ENCODE measurements at regions not wholly inside any gene's neighbourhood (a gene's known extent, or its start where the extent isn't known, plus 50 kb on each side); places are given as distances from the start of the nearest gene placed in this dataset.

DNA sequence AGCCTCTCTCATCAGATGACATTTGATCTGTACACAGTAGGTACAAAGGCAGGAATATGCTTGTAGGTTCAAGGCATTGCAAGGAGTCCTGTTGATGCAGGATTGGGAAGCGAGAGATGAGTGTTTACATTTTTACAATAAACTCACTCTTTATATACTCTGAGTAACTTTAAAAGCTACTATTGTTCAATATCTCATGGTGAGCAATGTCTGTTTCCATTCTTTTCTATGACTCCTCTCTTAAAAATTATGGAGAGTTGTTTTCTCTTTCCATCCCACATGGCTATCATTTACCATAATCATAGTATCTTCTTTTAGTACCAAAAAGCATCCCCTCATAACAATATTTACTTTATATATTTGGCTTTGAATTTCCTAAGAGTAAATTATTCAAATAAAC is 314.0 kb upstream of the CDIN1 start:
- no peak for DNase-seq (ENCODE audit: low read depth)

DNA sequence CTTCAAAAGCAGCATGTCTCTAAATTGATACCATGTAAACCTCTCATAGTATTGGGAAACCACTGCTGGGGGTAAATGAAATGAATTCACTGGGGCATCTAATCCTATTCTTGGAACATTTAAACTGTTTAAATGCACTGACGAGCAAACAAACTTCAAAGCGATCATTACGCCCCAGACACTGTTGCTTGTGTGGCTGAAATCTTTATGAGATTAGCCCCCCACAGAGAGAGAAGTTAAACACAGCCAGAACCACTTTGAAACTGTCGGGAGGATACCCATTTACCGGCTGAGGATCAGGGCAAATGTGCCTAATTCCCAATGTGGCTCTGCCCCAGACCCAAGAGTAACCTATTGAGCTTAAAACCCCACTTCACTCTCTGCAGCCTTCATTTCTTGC is 308.4 kb upstream of the CDIN1 start:
- no peak for DNase-seq (ENCODE audit: low read depth)

DNA sequence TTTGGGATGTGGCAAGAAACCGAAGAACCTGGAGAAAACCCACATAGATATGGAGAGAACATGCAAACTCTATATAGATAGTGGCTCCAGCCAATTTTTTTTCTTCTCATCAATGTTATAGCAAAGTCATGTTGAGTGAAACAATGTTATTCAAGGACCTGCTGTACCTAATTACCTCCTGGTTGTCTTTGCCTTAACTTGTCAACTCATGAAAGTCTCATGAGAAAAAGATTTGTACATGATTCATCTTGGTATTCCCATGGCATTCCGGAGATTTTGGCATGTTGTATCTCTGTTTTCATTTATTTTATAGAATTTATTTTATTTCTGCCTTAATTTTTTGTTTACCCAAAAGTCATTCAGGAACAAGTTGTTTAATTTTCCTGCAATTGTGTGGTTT is 303.8 kb upstream of the CDIN1 start:
- DNase-seq (ENCODE audit: low read depth) = no peak

DNA sequence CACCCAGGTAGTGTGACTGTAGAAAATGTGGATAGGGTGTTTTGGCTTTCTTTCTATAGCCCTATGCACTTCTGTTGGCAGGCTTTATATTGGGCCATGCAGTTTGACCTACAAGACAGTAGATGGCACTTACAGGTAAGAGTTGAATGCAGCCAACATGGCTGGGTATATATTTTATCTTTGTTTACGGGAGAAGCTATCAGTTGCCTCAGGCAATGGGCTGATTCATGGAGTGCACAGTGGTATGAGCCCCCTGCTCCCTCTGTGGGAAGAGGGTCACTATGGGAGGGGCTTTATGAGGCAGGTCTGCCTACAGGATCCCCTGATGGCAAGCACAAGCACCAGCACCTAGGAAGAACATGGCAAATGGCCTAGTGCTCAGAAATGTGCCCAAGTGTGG is 301.2 kb upstream of the CDIN1 start:
- DNase-seq (ENCODE audit: low read depth) = no peak

DNA sequence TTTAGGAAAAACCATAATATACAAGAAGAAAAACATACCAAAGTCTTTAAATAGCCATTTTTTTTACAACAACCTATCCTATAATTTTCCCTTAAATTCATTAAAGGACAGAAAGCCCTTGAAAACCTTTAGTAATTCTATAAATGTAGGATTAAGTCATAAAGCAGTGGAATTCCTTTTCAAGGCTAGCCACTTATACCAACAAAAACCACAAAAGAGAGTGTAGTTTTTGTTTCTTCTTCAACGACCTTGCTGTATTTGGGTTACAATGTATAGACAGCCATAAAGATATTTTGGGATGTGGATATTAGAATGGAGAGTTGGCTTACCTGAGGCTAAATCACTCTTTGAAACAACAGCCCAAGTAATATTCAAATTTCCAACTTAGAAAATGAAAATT is 296.6 kb upstream of the CDIN1 start:
- DNase-seq (ENCODE audit: low read depth) = no peak

DNA sequence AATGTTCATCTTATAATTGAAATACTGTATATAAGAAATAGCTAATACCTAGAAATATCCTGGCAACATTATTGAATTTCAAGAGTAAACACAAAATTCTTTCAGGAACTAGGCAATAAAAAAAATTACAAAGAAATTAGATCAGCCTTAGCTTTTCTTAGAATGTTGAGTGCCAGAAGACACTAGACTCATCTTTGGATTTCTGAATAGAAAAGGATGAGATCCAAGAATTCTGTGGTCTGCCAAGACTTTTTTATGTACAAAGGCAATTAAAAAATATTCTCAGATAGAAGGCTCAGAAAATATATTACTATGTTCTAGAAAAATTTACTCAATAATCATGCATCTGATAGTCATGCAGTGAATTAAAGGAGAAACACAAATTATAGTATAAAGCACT is 294.5 kb upstream of the CDIN1 start:
- no peak for DNase-seq (ENCODE audit: low read depth)

DNA sequence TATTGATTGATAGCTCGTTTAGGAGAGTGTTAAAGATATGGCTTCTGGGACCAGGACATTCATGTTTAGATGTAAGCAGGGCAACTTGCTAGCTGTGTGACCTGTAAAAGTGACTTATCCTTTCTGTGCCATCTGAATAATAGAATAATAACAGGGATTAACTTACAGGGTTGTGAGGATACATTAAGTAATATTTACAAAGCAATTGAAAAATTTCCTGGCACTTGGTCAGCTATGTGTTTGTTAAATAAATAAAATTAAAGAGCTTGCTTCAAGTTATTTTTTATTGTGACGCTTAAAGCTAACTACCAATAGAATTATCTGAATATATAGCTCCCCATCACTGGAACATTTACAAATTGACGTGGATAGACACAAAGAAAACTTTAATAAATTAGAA is 287.9 kb upstream of the CDIN1 start:
- no peak for DNase-seq (ENCODE audit: low read depth)

DNA sequence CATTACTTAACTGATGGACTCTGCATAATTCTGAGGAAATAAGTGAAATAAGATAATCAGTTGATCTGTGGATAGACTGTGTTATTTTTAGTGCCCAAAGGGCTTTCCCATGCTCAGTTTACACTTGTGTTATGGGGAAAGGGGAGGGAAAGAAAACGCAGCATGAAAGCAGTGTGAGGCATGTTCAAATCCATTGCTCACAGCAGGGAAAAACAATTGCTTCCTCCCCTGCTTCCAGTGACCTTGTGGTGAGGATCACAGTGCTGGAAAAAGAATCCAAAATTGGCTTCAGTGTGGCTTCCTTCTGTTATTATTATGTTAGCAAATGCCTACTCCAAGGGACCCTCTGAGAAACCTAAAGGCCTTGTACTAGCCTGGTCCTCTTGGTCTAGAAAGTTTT is 285.1 kb upstream of the CDIN1 start:
- DNase-seq (ENCODE audit: low read depth) = no peak

DNA sequence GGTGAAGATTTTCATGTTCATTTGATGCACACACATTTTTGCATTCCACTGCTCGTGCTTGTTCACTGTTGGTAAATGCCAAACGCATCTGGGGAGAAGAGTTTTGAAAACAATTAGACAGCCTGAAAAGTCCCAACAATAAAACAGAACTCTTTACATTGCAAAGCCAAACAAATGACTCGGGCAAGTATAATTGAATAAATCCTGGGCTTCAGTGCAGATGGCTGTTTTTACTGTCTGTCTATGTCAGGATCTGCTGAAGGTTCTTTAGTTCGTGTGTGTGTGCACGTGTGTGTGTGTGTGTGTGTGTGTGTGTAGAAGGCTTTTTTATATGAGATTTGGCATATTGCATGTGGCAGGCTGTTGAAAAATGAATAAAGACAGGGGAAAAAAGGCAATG is 277.5 kb upstream of the CDIN1 start:
- DNase-seq (ENCODE audit: low read depth) = no peak

DNA sequence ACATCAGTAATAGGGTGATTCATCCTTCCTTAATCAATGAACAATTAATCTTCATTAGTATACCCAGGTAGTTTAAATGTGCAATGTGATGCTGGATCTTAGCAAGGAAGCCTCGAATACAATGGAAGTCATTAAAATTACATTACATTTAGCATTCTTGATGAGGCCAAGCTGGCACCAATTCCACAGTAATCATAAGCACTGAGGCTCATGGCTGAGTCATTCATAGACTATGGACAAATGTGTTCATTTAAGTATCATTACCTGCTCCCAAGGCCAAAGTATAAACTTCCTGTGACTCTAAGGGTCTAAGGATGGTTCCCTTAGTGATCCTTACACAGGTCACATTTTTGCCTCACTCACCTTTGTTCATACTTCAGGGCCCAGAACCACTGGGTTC is 266.4 kb upstream of the CDIN1 start:
- DNase-seq (ENCODE audit: low read depth) = no peak

DNA sequence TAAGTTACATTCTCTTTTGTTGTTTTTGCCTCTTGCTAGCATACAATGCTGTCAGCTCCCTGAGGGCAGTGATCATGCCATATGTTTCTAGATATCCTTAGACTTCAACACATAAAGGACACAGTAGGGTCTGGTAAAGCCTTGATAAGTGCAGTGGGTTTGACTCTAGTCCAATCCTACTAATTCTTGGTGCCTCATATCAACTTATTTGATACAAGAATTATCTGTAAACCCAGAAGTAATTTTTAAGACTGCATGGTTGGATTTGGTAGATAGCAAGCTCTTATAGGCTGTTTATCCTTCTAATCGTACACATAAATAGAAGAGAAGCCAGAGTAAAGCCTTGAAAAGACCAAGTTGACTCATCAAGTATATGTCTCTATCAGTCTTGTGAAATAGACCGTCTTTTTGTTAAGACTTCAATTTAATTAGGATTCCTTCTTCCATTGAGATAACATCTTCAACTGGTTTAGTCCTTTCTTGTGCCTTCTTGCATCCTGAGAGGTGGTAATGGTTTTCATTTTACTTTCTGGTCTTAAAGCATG is 265.6 kb upstream of the CDIN1 start:
- DNase-seq (ENCODE audit: low read depth) = no peak

DNA sequence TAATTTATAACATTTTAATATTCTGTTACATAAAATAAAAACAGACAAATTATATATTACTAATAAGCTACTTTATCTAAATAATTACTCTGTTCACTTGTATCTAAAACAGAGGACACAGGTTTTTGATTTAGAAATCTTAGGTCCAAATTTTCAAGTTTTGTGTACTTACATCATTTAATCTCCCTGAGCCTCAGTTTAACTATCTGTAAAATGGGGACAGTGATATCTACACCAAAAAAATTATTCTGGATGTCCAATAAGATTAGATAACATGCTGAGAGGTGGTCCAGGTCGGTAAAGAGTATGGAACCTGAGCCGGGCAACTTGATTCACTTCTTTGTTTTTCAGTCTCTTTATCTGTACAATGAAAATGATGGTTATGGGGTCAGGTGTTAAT is 263.8 kb upstream of the CDIN1 start:
- DNase-seq (ENCODE audit: low read depth) = no peak

DNA sequence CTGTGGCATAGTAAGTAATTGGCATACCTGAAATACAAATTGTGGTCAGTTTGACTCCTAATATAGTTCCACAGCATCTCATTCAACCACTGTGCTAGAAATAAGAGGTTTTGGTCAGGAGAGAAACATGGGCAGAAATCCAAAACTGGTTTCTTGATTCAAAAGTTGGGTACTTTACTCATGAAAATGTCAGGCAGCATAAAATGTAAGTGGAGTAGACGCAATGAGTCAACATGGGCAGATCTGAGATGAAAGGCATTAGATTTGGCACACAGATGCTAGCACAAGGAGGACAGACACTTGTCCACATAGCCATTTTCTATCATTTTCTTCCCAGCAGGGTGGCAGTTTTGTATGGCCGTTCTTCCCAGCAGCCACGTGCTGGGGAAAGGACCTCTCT is 255.8 kb upstream of the CDIN1 start:
- no peak for DNase-seq (ENCODE audit: low read depth)

DNA sequence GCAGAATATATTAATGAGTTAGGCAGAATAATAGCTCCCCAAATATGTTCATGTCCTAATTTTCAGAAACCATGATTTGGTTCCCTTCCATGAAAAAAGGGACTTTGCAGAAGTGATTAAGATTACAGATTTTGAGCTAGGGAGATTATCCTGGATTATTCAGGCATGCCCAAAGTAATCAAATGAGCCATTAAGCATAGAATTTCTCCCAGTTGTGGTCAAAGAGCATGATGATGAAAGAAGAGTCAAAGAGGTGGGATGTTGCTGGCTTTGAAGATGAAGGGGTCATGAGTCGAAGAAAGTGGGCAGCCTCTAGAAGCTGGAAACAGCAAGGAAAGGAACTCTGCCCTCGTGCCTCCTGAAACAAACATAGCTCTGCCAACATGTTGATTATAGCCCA is 254.2 kb upstream of the CDIN1 start:
- no peak for DNase-seq (ENCODE audit: low read depth)

DNA sequence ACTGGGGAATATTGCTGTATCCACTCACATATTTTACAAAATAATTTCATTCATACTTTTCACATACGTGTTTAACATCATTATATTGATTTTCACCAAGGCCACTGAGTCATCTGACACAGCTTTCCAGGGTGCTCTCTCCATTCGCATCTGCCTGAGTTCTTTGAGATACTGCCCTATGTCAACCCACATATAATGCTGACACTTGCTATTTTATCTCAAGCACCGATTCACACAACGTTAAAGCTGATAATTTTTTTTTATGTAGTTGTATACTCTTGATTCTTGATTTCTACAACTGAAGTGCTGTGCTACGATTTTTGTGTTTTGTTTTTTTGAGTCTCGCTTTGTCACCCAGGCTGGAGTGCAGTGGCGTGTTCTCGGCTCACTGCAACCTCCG is 249.8 kb upstream of the CDIN1 start:
- DNase-seq (ENCODE audit: low read depth) = no peak

DNA sequence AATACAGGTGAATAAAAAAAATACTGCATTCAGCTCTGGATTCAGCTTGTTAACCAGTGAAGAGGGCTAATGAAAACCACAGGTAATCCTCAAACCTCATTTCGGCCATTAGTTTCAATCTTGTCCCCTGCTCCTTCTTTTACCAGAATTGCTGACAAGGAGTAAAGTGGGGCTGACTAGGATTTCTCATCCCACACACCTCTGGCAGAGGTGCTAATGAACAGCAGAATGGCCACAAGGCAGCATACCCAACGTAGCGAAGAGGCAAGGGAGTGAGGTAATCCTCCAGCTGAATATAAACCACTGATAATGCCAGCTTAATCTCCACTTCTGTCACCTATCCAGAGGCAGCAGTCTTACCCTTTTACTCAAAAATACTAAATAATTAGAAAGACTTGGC is 248.8 kb upstream of the CDIN1 start:
- no peak for DNase-seq (ENCODE audit: low read depth)

DNA sequence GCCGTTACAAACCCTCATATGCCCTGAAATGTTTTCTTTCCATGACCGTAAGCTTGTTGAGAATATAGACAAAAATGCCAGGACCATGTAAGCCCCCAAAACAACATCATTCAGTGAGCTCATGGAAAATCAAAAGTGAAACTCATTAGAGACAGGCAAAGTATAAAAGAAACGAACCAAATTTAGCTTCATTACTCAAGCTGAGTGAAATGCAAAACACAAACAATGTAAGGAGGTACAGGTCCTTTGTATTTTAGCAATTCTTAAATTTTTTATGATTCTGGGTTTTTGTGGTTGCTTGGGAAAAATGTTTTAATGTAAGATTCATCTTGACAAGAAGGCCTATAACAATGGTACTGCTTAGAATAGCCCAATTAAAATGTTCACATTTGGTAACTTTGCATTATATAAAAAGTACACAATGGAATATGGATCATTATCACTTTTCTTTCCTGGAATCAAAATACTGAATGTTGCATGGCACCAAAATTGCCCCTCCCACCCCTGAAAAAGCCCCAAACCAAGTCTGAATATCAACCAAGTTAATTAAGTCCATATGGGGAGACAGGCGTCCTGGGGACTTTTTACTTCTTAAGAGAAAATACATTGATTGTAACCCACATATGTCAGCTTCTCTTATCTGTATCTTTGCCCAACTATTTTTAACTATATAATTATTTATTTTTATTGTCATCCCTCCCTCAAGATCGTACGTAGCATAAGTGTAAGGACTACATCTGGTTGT is 247.7 kb upstream of the CDIN1 start:
- no peak for DNase-seq (ENCODE audit: low read depth)

DNA sequence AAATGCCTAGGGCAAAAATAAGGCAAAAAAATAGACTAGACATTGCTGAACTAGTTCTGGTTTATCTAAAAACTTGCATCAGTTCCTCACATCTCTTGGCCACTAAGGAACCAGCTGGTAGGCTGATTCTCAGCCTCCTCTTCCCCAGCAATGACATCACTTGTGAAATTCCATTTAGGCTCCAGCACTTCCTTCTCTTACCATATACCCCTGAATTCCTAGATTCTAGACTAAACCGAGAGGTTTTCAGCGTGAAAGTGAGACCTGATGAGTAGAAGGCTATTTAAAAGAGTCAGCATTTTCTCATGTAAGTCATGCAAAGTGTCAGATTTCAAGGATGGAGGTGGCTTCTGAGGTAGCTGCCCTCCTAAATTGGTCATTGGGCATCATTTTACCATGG is 247.1 kb upstream of the CDIN1 start:
- no peak for DNase-seq (ENCODE audit: low read depth)

DNA sequence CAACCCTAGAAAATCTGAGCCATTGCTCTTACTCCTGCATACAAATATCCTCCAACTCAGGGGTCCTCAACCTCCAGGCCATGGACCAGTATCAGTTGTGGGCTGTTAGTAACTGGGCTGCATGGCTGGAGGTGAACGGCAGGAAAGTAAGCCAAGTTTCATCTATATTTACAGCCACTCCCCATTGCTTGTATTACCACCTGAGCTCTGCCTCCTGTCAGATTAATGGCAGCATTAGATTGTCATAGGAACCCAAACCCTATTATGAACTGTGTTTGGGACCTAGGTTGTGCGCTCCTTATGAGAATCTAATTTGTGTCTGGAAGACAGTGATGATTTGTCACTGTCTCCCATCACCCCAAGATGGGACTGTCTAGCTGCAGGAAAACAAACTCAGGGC is 246.5 kb upstream of the CDIN1 start:
- DNase-seq (ENCODE audit: low read depth) = no peak

DNA sequence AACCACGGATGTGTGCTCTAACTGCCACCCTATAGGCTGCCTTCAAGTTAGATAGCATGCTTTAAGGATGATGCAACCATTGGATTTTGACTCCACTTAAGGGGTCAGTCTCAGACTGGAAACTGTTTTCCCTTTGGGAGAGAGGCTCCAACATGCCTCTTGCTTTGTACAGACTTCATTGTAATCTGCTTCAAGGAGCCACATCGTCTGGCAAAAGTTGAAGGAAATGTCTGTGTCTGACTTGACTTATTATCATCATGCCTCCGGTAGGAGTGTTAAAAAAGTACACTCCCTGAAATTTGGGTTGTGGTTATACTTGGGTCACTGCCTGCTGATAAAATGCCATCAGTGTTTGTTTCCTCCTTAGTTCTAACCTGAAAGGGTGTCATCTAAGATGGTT is 245.4 kb upstream of the CDIN1 start:
- DNase-seq (ENCODE audit: low read depth) = no peak

DNA sequence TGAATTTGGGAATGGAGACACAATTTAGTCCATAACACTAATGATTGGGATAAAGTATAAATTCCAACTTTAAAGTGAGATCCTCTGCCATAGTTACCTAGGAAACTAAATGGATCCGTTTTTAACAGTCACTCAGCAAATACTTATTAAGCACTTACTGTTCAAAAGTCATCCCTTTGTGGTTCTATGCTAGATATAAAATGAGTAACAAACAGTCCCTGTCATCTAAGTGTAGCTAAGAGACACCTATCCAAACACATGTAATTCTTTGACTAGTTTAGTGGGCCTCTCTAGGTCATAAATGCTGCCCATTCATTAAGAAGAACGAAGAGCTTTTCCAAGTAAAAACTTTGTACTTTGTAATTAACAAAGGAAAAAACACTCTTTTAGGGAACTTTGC is 244.2 kb upstream of the CDIN1 start:
- DNase-seq (ENCODE audit: low read depth) = no peak

DNA sequence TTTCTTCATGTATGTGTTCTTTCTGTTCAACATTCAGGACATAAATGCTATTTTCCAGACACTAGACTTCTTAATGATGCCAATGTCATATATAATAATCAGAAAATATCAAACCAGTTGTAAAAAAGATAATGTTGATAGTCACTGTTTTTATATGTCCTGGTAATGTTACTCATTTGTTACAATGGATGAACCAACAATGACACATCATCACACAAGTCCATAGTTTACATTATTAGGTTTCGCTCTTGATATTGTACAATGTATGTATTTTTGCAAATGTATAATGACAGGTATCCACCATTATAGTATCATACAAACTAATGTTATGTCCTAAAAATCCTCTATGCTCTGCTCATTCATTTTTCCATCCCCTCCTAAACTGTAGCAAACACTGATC is 243.8 kb upstream of the CDIN1 start:
- DNase-seq (ENCODE audit: low read depth) = no peak

DNA sequence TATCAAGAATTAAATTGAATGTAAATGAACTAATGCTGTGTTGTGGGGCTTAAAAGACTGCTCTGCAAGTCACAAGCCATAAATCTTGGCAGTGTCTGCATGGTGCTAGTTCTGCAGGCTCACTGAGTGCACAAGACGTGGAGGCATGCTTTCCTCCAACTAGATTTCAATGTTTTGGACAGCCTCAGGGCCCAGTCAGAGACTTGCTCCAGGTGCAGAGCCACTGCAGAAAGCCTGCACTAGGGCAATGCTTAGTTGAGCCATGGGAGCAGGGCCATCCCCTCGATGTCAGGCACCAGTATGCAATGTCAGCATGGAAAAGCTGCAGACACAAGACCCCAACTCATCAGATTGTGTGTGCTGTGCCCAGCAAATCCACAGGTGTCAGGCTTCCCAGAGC is 234.5 kb upstream of the CDIN1 start:
- no peak for DNase-seq (ENCODE audit: low read depth)

DNA sequence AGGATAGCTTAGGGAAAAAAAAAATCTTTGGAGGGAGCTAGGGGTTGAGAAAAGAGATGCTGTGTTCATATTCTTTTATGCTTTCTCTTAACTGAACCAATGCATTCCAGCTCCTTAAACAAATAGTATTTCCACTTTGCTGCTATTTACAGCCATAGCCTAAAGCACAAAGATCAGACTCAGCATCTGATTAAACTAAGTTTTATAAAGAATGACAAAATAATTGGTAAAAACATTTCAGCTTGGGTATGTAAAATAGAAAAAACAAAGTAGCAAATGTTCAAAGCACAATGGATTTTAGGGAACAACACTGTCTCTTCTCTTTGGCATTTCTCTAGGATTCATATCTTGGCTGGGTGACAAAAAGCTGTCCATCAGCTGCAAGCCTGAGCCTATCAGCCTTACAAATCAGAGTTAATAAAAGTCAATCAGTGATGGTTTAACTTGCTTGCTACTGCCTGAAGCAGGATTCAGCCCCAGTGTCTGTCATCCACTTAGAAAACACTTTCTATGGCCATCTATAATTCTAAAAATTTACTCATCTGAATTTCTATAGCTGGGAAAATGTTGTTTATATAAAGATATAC is 232.1 kb upstream of the CDIN1 start:
- DNase-seq (ENCODE audit: low read depth) = no peak
